GM04504 (cell line): ENCODE measurements at regions not wholly inside any gene's neighbourhood (a gene's known extent, or its start where the extent isn't known, plus 50 kb on each side); places are given as distances from the start of the nearest gene placed in this dataset.
"Not testable (repeated sequence)": the region's sequence is repeated elsewhere in the genome, so short reads cannot be mapped to it uniquely, and the experiment has no call there.

Experiments
- DNase-seq: peaks from one replicate; pipeline ENCODE4 v3.0.0-alpha.2; 2012; ENCODE audit warnings: low read depth

DNA sequence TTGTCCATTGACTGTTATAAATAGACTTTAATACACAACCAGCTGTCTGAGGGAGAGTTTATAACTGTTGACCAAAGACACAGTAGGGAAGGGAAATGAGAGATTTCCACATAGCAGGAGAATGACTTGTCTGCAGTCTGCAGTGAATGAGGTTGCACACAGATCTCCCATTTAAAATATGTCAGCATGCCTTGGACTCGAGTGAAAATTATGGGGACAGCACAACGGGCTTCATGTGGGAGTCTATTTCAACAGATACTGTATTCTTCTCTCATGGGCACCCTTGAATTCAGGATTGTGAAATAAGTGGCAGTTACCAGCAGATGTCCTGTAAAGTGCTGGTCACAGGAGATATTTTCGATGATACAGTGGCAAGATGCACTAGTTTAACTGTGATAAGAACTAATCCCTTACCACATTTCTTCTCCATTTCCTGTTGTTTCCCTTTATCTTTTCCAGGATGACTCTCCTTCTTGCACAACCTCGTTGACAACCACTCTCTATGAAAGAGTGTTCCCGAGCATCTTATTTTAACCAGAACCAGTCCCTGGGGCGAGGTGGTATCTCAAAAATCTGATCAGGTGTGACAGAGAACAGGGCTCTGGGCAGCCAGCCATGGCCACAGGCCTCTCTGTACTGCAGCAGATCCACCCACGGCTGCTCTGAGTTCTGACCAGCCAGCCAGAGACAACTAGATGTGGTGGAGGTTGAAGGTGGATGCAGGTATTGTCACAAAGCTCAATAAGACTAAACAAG is 51.5 kb upstream of the MAP3K1 start:
- DNase-seq, result peak; percentile 7

DNA sequence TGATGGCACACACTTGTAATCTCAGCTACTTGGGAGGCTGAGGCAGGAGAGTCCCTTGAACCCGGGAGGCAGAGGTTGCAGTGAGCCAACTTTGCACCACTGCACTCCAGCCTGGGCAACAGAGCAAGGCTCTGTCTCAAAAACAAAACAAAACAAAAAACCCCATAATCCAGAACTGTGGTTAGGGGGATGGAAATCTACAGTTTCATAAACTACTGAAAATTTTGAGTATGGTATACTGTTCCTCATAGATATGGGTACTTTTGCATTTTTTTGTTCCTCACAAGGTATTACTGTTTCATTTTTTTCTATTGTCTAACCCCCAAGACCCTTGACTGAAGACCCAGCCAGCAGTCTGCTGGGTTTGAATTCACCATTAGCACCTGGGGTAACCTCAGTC is 52.2 kb upstream of the MAP3K1 start:
- DNase-seq, result no peak

DNA sequence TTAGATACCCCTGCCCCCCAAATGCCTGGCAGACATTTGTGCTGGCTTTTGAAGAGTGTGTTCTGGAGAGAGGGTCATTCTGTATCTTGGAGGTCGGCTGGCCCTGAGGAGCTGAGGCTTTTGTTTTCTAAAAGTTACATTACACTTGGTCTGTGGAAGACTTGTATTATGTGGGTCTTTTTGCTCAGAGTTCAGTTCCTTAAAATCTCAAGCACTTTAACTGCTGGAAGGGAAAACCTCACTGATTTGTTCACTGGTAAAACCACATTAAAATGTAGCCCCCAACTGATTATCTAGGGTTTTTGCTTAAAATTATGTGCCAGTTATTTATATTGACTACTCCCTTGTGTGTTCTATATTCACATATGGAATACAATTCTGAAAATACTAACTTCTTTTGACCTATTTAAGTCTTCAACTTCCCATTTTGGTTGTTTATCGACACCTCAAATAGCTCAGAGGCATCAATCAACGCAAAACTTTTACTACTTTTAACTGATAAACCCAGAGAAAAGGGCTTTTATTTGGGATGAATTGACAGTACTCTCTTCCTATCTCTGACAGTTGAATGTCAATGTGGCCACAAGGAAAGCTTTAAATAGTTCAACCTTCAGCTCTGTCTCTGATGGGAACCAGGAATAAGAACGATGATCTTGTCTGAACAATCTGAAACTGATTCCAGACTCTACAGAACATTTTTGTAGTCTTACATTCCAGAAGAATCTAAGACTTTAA is 54.0 kb upstream of the MAP3K1 start:
- DNase-seq, result no peak

DNA sequence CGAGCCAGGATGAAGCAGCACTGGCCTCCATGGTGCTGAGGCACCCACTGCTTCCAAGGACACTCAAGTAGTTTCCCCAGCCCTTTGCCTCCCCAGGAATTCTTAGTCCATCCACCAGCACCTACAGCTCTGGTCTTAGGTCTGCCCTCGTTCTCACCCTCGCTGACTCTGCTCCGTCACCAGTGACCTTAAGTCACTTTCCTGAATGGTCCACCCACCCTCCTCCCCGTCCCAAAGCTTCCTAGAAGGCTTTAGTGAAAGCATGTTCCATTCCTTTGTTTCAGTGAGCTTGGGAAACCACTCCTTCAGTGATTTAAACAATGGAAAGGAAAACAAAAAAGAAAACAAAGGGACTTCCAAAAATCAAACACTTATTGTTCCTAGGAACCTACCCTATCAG is 54.6 kb upstream of the MAP3K1 start:
- DNase-seq, result no peak

- DNase-seq, result no peak
Observed at GRCh38 chr5:56759521-56760216, 55.7 kb upstream of the MAP3K1 start.

DNA sequence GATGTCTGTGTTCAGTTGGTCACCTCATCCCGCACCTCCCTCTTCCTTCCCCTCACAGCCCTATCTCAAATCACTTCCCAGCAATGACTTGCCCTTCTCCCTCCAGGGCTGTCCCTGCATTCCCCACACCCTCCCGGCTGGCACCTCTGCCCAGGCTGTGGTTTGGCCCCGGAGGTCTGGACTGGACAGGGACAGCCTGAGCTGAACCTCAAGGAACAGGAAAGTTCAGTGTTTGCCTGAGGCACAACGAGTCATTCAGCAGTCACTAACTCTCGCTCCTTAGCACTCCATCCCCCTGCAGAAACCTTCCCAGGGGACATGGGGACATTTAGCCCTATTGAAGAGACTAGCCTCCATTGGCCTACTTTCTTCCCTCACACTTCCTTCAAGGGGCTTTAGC is 58.3 kb upstream of the MAP3K1 start:
- DNase-seq, result no peak

DNA sequence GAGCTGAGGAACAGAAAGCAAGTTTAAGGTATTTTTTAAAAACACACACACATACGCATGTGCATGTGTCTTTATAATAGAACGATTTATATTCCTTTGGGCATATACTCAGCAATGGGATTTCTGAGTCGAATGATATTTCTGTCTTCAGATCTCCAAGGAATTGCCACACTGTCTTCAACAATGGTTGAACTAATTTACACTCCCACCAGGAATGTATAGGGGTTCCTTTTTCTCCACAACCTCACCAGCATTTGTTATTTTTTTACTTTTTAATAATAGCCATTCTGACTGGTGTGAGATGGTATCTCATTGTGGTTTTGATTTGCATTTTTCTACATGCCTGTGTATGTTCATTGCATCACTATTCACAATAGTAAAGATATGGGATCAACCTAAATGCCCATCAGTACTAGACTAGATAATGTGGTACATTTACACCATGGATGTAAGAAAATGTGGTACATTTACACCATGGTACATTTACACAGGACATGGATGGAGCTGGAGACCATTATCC is 60.3 kb upstream of the MAP3K1 start:
- DNase-seq, result no peak

- DNase-seq, result not testable (repeated sequence)
Observed at GRCh38 chr5:56753588-56753987, 61.8 kb upstream of the MAP3K1 start.

- DNase-seq, result no peak
Observed at GRCh38 chr5:56751572-56752313, 63.6 kb upstream of the MAP3K1 start.

DNA sequence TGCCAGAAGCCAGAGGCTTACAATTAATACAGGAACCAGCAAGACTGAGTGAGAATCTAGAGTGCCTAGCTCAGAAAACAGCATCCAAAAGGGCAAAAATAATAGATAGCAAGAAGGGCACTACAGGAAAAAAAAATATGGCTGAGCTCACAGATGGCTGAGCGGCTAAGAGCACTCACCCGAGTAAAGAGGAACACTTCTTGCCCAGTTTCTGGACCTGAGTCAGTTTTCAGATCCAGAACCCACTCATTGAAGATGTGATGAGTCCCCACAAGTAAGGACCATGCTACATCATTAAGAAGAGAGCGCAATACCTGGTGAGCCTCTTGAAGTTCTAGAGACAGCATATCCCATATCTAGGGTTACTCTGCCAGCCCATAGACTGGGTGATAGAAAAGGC is 65.5 kb upstream of the MAP3K1 start:
- DNase-seq, result no peak

DNA sequence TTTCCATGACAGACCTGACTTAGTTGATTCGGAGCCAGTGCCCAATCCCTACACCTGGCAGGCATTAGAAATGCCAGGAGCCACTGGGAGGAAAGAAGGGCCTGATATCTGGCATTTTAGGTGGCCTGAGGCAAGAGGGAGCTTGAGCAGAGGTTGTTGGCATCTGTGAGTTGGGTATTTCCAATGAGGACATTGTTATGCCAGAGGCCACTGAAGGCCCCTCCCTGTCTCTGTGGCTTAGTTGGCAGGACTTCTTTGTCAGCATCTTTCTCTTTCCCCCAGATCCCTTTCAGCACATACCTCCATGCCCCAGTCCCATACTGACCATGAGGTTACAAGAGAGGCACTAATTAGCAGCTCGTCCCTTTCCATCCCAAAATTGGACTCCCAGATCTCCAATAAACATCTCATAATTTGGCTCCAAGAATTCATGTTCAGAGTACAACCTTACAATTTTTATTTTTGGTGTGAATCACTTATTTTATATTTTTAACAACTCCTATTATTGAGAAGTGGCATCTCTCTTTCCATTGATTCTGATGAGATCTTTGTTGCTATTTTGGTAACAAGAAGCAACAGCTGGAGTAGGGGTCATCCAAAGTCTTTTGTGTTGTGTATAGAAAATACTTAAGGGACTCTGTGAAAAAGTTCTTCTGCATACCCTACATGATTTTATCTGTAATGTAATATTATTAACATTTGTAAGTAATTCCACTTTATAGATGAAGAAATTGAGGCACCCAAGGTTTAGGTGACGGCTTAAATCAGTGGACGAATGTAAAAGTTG is 68.6 kb upstream of the MAP3K1 start:
- no peak for DNase-seq

DNA sequence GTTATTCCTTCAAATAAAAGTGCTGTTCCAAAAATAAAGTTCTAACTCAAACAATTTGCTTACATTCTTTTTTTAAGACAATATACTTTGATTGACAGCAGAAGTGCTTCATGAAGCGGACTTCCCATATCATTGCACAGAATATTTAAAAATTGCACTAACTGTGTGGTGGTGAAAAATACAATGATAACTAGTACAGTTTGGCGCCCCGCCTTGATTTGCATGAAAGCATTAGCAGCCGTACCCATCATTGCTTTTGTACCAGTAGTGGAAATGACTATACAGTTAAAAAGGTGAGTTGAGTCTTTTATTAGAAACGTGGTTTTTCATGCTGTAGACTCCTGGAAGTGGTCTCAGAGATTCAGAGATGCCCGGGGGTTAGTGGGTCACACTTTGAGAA is 69.5 kb upstream of the MAP3K1 start:
- no peak for DNase-seq

- no peak for DNase-seq
Observed at GRCh38 chr5:56740868-56741267, 74.5 kb upstream of the MAP3K1 start.

DNA sequence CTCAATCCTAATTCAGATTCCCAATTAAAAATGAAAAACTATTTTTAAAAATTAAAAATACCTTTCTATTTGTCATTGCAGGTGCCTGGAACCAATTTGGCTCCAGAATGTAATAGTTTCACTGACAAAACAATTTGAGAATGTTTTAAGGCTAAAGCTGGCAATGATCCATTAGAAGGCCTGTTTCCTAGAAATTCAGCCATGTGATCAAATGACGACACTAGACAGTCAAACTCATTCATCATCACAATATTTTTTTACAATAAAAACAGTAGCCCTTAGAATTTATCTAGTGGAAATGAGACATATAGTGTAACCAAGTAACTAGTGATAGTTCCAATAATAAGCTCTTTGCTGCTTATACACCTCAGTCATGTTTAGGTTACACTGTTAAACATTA is 75.4 kb upstream of the MAP3K1 start:
- DNase-seq, result no peak

DNA sequence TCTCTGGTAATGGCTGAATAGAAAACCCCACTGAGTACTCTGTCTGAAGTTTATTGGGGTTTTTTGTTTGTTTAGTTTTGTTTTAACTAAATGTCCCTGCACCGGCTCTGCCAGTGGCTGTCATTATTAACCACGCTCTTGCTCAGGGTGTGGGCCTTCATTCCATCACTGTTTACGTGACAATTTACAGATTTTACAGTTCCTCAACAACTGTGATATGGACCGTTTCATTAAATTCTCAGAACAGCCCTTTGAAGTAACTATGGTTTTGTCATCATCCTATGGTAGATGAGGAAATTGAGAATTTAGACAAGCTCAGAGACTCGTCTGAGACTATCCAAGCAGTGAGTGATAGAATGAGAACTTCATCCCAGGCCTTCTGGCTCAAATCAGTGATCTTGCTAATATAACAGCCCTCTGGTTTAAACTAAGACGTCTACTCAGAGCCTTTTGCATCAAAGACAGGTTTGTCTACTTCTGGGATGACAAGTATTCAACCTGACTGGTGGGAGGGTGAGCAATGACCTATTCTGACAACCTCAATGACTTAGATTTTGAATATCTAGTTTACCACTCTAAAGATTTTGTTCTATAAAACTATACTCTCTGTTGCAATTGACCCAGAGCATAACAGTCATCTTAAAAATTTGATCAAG is 77.3 kb upstream of the MAP3K1 start:
- DNase-seq, result no peak

DNA sequence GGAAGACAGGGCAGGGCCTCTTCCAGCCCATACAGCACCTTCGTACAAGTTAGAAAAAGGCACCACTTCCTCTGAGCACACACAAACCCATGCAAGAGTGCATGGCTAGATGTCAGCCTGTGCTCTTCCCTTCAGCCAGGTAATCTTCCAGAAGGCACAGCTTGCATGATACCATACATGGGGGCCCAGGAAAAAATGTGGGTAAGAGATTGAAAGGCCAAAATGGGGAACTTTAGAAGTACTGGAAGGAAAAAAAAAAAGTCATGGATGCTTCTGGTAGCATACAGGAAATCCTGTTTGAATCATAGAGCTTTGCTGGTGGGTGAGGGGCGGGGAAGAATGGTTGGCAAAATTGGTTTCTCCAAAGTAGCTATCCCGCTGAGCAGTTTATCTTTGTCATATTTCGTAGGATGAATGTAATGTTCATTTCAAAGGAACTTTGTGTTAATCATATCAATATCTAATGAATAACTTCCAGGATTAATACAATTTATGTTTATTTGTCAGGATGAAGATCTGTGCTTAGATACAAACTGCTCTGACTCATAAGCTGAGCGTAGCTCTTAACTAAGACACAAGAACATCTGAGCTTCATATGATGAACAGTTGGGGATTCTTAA is 78.2 kb upstream of the MAP3K1 start:
- DNase-seq, result peak; percentile 10

GRCh38 chr5:56735849-56736641 is 79.3 kb upstream of the MAP3K1 start:
- DNase-seq, result no peak

- DNase-seq, result no peak
Observed at GRCh38 chr5:56734091-56734694, 81.2 kb upstream of the MAP3K1 start.

GRCh38 chr5:56733580-56733979 is 81.8 kb upstream of the MAP3K1 start:
- no peak for DNase-seq
